ENCODE measurements at regions not wholly inside any gene's neighbourhood (a gene's known extent, or its start where the extent isn't known, plus 50 kb on each side); places are given as distances from the start of the nearest gene placed in this dataset.

DNA sequence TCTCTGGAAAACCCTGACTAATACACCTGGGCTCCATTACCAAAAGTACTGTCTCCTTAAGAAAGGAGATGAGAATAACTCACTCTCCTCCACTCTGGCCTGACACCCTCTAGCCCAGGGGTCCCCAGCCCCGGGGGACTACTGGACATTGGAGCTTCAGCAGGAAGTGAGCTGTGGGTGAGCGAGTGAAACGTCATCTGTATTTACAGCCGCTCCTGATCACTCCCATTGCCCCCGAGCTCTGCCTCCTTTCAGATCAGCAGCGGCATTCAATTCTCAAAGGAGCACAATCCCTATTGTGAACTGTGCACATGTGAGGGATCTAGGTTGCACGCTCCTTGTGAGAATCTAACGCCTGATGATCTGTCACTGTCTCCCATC lies 126.3 kb upstream of the TNRC6C start (continued):
- TF ChIP-seq, protein P1, sequence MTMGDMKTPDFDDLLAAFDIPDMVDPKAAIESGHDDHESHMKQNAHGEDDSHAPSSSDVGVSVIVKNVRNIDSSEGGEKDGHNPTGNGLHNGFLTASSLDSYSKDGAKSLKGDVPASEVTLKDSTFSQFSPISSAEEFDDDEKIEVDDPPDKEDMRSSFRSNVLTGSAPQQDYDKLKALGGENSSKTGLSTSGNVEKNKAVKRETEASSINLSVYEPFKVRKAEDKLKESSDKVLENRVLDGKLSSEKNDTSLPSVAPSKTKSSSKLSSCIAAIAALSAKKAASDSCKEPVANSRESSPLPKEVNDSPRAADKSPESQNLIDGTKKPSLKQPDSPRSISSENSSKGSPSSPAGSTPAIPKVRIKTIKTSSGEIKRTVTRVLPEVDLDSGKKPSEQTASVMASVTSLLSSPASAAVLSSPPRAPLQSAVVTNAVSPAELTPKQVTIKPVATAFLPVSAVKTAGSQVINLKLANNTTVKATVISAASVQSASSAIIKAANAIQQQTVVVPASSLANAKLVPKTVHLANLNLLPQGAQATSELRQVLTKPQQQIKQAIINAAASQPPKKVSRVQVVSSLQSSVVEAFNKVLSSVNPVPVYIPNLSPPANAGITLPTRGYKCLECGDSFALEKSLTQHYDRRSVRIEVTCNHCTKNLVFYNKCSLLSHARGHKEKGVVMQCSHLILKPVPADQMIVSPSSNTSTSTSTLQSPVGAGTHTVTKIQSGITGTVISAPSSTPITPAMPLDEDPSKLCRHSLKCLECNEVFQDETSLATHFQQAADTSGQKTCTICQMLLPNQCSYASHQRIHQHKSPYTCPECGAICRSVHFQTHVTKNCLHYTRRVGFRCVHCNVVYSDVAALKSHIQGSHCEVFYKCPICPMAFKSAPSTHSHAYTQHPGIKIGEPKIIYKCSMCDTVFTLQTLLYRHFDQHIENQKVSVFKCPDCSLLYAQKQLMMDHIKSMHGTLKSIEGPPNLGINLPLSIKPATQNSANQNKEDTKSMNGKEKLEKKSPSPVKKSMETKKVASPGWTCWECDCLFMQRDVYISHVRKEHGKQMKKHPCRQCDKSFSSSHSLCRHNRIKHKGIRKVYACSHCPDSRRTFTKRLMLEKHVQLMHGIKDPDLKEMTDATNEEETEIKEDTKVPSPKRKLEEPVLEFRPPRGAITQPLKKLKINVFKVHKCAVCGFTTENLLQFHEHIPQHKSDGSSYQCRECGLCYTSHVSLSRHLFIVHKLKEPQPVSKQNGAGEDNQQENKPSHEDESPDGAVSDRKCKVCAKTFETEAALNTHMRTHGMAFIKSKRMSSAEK (CRISPR knock-in tag; IDR thresholded peaks at IDR 0.05; ENCODE audit: borderline replicate concordance), result no peak
- TF ChIP-seq RORB (CRISPR knock-in tag; IDR thresholded peaks at IDR 0.05) (no peak), TP53 (CRISPR knock-in tag; IDR thresholded peaks at IDR 0.05) (no peak), NR2C2 (CRISPR knock-in tag; IDR thresholded peaks at IDR 0.05) (no peak), HMGA2 (CRISPR knock-in tag; IDR thresholded peaks at IDR 0.05) (no peak), SP1 (CRISPR knock-in tag; conservative IDR thresholded peaks at IDR 0.05) (no peak), GTF2I (CRISPR knock-in tag; conservative IDR thresholded peaks at IDR 0.05) (no peak)
- TF ChIP-seq, protein P2, sequence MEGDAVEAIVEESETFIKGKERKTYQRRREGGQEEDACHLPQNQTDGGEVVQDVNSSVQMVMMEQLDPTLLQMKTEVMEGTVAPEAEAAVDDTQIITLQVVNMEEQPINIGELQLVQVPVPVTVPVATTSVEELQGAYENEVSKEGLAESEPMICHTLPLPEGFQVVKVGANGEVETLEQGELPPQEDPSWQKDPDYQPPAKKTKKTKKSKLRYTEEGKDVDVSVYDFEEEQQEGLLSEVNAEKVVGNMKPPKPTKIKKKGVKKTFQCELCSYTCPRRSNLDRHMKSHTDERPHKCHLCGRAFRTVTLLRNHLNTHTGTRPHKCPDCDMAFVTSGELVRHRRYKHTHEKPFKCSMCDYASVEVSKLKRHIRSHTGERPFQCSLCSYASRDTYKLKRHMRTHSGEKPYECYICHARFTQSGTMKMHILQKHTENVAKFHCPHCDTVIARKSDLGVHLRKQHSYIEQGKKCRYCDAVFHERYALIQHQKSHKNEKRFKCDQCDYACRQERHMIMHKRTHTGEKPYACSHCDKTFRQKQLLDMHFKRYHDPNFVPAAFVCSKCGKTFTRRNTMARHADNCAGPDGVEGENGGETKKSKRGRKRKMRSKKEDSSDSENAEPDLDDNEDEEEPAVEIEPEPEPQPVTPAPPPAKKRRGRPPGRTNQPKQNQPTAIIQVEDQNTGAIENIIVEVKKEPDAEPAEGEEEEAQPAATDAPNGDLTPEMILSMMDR (IDR thresholded peaks at IDR 0.05), result no peak
- TF ChIP-seq, protein P3, sequence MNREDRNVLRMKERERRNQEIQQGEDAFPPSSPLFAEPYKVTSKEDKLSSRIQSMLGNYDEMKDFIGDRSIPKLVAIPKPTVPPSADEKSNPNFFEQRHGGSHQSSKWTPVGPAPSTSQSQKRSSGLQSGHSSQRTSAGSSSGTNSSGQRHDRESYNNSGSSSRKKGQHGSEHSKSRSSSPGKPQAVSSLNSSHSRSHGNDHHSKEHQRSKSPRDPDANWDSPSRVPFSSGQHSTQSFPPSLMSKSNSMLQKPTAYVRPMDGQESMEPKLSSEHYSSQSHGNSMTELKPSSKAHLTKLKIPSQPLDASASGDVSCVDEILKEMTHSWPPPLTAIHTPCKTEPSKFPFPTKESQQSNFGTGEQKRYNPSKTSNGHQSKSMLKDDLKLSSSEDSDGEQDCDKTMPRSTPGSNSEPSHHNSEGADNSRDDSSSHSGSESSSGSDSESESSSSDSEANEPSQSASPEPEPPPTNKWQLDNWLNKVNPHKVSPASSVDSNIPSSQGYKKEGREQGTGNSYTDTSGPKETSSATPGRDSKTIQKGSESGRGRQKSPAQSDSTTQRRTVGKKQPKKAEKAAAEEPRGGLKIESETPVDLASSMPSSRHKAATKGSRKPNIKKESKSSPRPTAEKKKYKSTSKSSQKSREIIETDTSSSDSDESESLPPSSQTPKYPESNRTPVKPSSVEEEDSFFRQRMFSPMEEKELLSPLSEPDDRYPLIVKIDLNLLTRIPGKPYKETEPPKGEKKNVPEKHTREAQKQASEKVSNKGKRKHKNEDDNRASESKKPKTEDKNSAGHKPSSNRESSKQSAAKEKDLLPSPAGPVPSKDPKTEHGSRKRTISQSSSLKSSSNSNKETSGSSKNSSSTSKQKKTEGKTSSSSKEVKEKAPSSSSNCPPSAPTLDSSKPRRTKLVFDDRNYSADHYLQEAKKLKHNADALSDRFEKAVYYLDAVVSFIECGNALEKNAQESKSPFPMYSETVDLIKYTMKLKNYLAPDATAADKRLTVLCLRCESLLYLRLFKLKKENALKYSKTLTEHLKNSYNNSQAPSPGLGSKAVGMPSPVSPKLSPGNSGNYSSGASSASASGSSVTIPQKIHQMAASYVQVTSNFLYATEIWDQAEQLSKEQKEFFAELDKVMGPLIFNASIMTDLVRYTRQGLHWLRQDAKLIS (CRISPR knock-in tag; IDR thresholded peaks at IDR 0.05; ENCODE audit: borderline replicate concordance), result no peak

DNA sequence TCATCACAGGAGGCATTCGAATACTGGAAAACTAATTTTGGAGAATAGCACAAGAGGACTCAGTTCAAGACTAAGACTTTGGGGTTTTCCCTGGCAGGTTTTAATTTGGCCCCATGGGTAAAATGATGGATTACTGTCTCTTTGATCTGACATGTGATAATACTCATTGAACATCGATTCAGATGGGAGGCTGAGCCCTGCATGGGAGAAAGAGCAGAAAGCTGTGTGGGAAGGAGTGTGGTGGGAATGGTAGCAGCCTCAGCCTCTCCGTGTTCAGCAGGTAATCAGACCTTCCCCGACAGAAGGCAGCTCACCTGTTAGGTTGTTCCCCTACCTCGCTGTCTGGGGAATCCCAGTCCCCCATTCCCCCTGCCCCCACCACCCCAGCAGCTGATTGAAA lies 124.7 kb upstream of the TNRC6C start:
- CTCF ChIA-PET, result interaction anchor here (0.5 to 1.7 kb wide), 3 partner anchors 30 to 227 kb away, joined by 3 to 14 read pairs (median 3); no protein-coding TSS in a partner anchor
- H3K4me3 Mint-ChIP-seq, result no peak overlapping the region
- H3K9me3 Mint-ChIP-seq, result no peaks in the 10 kb centered on the region
- H3K27ac Mint-ChIP-seq, result no peak overlapping the region
- no peak for DNase-seq (ENCODE audit: low spot score)
- POLR2A ChIA-PET, result interaction anchor here (0.5 kb wide), 1 partner anchor 75 kb away, joined by 4 read pairs; no protein-coding TSS in a partner anchor
- H3K36me3 Mint-ChIP-seq, result no peaks in the 10 kb centered on the region
- ATAC-seq, result no peak
- peaks cover 46% of the 10 kb centered on the region for H3K4me1 Mint-ChIP-seq
- no peaks in the 10 kb centered on the region; the same call in 1 of the 2 replicates for H3K27me3 Mint-ChIP-seq (ENCODE audit: low read depth)
- TF ChIP-seq, protein P4, sequence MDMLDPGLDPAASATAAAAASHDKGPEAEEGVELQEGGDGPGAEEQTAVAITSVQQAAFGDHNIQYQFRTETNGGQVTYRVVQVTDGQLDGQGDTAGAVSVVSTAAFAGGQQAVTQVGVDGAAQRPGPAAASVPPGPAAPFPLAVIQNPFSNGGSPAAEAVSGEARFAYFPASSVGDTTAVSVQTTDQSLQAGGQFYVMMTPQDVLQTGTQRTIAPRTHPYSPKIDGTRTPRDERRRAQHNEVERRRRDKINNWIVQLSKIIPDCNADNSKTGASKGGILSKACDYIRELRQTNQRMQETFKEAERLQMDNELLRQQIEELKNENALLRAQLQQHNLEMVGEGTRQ (CRISPR knock-in tag; IDR thresholded peaks at IDR 0.05), result no peak
- TF ChIP-seq MYBL2 (CRISPR knock-in tag; IDR thresholded peaks at IDR 0.05), result no peak
- no peak for TF ChIP-seq NFE2L1 (CRISPR knock-in tag; IDR thresholded peaks at IDR 0.05)
- no peak for TF ChIP-seq ZNF671 (CRISPR knock-in tag; IDR thresholded peaks at IDR 0.05)
- no peak for TF ChIP-seq ZNF396 (CRISPR knock-in tag; IDR thresholded peaks at IDR 0.05; ENCODE audit: borderline replicate concordance)
- no peak for TF ChIP-seq ZNF423 (CRISPR knock-in tag; IDR thresholded peaks at IDR 0.05)
- TF ChIP-seq, protein P5, sequence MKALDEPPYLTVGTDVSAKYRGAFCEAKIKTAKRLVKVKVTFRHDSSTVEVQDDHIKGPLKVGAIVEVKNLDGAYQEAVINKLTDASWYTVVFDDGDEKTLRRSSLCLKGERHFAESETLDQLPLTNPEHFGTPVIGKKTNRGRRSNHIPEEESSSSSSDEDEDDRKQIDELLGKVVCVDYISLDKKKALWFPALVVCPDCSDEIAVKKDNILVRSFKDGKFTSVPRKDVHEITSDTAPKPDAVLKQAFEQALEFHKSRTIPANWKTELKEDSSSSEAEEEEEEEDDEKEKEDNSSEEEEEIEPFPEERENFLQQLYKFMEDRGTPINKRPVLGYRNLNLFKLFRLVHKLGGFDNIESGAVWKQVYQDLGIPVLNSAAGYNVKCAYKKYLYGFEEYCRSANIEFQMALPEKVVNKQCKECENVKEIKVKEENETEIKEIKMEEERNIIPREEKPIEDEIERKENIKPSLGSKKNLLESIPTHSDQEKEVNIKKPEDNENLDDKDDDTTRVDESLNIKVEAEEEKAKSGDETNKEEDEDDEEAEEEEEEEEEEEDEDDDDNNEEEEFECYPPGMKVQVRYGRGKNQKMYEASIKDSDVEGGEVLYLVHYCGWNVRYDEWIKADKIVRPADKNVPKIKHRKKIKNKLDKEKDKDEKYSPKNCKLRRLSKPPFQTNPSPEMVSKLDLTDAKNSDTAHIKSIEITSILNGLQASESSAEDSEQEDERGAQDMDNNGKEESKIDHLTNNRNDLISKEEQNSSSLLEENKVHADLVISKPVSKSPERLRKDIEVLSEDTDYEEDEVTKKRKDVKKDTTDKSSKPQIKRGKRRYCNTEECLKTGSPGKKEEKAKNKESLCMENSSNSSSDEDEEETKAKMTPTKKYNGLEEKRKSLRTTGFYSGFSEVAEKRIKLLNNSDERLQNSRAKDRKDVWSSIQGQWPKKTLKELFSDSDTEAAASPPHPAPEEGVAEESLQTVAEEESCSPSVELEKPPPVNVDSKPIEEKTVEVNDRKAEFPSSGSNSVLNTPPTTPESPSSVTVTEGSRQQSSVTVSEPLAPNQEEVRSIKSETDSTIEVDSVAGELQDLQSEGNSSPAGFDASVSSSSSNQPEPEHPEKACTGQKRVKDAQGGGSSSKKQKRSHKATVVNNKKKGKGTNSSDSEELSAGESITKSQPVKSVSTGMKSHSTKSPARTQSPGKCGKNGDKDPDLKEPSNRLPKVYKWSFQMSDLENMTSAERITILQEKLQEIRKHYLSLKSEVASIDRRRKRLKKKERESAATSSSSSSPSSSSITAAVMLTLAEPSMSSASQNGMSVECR (CRISPR knock-in tag; IDR thresholded peaks at IDR 0.05; ENCODE audit: borderline replicate concordance), result no peak
- TF ChIP-seq GTF2I (CRISPR knock-in tag; conservative IDR thresholded peaks at IDR 0.05), result no peak
- TF ChIP-seq, protein P6, sequence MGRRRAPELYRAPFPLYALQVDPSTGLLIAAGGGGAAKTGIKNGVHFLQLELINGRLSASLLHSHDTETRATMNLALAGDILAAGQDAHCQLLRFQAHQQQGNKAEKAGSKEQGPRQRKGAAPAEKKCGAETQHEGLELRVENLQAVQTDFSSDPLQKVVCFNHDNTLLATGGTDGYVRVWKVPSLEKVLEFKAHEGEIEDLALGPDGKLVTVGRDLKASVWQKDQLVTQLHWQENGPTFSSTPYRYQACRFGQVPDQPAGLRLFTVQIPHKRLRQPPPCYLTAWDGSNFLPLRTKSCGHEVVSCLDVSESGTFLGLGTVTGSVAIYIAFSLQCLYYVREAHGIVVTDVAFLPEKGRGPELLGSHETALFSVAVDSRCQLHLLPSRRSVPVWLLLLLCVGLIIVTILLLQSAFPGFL (CRISPR knock-in tag; IDR thresholded peaks at IDR 0.05; ENCODE audit: borderline replicate concordance), result no peak
- no peak for TF ChIP-seq NR3C1 (CRISPR knock-in tag; conservative IDR thresholded peaks at IDR 0.05; ENCODE audit: low read depth)
- no peak for TF ChIP-seq SMAD3 (CRISPR knock-in tag; IDR thresholded peaks at IDR 0.05; ENCODE audit: borderline replicate concordance)

Data from WTC11 (cell line).